ENCODE measurements at regions not wholly inside any gene's neighbourhood (a gene's known extent, or its start where the extent isn't known, plus 50 kb on each side); places are given as distances from the start of the nearest gene placed in this dataset.
A peak's percentile ranks its signal among the peaks of the same experiment; 100 is the strongest.

DNA sequence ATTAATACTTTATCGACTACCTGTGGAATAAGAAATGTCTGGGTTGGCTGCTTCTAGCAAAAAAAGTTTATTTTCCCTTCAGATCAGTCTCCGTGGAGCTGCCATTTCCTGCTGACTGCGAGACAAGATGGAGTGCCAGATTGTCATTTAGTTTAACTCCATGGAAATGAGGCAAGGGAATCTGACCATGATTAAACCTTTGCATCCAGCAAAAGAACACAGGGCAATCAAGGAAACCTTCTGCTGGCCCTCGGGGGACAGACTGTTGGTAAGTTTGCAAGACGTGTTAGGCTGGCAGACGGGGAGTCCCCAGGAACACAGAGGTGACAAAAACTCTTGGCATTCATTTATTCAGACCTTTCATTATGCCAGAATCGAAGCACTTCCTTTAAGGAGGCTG is 52.2 kb upstream of the SPACA1 start:
- DNase-seq = no peak

DNA sequence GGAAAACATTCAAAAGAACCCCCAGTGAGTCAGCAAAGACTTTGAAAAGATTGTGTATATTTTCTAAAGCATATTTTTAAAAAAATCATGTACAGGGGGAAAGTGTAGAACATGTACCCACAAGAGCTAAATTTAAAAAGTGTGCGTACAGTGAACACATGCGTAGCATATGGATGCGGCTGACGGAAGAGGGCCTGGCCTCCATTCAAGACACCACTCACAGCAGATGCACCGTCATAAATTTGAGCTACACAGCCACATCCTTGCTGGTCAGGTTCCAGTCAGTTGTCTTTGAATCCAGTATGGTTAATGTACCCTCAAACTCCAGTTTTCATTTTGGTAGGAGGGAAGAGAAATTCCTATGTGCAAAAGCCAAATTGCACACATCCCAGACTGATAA is 54.3 kb upstream of the SPACA1 start:
- DNase-seq = no peak

DNA sequence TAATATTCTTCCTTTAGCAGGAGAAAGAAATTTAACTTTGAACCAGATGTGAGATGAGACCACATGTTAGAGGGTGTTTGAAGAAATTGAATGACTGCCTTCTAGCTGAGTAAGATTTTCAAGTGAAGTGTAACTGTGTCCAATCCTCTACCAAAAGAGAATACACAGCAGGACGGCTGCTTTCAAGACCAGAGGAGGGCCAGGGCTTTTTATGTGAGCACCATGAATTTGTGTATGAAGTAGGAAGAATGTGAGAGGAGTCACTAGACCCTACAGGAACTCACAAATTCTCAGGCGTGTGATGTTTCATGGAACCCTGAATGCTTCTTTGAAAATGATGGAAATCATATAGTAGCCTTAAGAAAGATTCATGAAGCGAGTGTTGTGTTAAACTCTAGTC is 56.8 kb upstream of the SPACA1 start:
- no peak for DNase-seq

DNA sequence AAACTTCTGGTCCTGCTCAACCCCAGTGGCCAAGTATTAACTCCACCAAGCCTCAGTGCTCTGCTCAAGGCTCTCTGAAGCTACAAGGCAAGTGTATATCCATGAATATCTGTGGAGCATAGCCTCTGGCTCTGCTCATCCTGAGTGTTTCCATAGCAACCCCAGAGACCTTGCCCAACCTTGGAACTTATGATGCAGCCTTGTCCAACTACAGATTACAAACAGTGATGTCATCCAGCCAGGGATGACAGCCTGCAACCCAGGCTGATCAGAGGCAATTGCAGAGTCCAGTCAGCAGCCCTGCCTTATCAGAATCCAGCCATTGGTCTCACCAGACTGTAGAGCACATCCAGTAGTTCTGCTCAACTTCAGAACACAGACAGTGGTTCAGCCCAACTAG is 65.5 kb upstream of the SPACA1 start:
- DNase-seq = no peak

DNA sequence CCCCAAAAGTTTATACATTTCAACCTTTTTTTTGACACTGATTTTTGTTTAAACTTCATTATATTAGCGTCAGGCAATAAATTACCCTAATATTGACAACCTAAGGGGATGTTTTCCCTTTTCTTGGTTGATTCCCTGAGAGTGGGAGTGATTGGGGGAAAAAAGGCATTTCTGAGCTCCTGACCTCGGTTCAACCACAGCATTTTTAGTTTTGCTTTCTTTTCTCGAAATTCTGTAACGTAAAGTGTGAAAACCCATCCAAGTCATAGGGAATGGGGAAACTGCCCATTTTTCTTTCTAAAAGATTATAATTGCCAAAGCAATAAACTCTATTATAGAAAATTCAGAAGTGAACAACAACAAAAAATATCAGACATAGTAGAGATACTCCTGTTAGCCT is 67.9 kb upstream of the SPACA1 start:
- DNase-seq = no peak

DNA sequence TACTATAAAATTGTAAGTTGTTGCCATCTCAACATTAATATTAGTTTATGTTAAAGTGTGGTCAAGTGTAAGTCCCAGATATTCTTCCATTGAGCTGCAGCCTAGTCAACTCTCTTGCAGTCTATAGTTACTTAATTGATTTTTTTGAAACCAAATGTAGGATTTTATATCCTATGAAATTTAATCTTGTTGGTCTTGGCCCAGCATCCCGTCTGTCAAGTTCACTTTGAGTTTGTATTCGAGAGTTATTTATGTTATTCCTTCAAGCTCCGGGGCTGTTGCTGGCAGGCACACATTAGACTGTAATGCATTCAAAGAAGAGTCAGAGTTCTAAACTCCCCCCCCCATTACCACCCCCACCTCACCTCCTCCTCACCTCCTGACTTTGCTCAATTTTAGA is 71.0 kb upstream of the SPACA1 start:
- no peak for DNase-seq

DNA sequence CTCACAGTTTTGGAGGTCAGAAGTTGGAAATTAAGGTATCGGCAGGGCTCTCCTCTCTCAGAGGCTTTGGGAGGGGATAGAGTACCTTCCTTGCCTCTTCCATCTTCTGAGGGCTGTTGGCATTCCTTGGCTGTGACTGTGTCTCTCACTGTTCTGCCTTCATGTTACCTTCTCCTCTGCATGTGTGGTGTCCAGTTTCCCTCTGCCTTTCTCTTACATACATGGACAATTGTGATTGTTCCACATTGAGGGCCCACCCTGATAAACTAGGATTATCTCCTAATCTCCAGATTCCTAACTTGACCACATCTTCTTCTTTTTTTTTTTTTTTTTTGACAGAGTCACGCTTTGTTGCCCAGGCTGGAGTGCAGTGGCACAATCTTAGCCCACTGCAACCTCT is 72.1 kb upstream of the SPACA1 start:
- DNase-seq = no peak

DNA sequence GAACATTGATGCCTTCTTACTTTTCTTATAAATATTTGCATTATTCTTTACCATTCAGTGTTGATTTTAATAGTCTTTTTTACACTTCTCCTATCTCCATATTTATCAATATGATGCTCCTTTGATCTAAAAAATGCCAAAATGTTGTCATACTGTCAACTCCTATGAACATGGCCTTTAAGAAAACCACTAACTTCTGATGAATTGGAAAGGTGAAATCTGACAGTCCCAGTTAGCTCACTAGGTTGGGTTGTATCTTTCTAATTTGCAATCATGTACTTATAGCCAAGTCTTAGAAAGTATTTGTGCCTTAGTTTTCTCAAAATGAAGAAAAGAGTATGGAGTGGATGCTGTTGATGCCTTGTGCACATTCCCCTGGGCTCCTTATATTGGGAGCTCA is 75.4 kb upstream of the SPACA1 start:
- no peak for DNase-seq

DNA sequence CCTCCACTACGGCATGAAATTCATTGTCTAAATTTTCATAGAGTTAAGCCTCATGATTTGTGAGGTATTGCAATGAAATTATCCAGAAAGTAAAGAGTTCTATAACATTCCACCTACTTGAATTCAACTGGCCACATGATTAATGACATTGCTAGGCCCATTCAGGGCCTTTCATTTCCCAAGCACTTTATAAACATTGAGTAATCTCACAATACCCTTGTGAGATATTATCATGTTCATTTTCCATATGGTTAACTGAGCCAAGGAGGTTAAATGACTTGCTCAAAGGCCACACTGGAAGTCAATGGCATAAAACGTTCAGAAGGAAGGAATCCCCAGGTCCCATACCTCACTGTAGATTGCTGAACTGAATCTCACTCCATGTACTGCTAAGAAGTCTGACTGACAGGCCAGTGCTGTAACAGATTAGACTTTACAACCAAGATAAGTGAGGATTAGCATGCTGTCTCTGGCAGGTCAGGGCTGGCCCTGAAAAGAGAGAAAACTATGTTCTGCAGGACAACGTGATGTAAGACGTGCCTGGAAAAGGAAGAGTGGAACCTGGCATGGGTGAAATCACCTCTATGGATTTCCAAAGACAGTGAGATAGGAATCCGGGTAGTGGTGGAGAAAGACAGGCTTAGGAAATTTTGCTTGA is 75.9 kb upstream of the SPACA1 start:
- no peak for DNase-seq

DNA sequence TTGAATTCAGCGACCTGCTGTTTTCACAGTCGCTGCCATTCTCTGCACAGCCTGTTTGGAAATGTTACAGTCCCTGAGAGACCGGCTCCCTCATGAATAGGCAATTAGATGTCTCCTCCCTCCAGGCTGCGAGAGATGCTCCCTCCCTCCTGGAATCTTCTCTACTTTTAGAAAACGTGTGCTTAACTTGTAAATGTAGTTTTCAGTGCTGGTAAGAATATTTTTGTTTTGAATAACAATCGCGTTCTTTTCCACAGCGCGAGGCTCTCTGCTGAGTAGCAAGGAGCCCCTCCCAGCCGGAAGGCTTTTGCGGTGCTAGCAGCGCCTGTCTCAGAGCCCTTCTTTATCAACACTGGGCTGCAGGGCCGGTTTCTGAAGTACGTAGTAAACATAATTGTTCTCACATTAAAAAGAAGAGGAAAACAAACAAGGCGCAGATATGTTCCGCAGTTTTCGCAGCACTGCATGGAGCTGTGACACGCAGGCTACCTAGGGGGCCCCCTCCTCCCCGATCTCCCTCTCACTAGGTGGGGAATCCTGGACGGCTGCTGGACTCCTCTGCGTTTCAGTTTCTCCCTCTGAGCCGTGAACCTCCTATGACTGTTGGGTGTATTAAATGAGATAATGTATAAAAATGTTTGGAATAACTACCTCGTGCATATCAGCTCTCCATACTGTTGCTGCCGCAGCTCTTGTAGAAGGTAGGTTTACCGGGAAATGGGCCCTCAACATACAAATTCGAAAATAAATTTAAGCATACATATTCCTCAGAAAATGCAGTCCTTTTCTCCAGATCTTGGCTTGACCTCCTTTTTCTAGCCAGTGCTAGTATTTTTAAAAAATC is 79.0 kb upstream of the SPACA1 start:
- DNase-seq = peak in 1 of 5 experiments; percentile 53

DNA sequence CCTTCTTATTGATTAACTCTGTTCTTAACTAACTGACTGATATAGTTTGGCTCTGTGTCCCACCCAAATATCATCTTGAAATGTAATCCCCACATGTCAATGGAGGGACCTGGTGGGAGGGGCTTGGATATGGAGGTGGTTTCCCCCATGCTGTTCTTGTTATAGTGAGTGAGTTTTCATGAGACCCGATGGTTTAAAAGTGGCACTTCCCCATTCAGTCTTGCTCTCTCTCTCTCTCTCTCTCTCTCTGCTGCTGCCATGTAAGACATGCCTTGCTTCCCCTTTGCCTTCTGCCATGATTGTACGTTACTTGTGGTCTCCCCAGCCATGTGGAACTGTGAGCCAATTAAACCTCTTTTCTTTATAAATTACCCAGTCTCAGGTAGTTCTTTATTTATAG is 81.8 kb upstream of the SPACA1 start:
- DNase-seq = no peak

DNA sequence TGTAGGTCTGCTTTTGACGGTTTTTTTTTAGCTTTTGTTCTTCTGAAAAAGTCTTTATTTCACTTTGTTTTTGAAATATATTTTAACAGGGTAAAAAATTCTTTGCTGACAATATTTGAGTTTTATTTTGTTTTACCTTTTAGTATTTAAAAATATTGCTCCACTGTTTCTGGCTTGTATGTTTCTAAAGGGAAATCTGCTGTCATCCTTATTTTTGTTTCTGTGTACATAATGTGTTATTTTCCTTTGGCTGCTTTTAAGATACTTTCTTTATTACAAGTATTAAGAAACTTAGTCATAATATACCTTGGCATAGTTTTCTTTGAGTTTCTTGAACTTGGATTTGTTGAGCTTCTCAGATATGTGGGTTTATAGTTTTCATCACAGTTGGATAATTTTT is 88.6 kb upstream of the SPACA1 start:
- no peak for DNase-seq

DNA sequence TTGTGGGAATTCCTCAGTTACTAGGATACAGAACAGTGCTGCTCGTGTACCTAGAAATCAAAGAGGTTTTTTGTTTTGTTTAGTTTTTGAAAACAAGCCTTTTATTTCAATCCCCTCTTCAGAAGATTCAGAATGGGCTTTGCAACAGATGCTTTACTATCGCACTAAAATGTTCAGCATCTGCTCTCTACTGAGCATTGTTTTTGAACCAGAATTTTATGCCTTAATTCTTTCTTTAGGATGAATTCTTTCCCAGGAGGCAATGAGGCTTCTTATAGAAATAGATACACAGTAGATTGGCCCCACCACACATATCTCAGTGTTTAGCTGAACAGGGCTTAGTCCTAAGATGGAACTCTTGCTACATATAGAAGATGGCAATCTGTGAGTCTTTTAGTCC is 95.9 kb upstream of the SPACA1 start:
- DNase-seq = no peak

DNA sequence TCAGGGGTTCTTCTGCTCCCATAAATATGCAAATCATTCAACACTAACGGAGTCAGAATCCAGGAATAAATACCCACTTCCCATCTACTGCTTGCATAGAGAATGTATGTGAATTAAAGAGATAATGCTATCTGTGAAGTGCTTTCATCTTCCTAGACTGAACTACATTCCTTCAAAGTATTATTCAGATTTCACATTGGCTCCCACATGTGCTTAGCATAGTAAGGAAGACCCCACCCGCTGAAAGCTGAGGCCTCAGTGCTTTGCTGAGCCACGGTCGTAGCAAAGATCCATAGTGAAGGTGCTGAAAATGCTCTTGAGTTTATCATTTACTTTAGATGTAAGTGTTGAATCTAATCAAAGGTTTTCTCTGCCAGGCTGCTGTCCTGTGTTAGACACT is 97.0 kb upstream of the SPACA1 start:
- no peak for DNase-seq

DNA sequence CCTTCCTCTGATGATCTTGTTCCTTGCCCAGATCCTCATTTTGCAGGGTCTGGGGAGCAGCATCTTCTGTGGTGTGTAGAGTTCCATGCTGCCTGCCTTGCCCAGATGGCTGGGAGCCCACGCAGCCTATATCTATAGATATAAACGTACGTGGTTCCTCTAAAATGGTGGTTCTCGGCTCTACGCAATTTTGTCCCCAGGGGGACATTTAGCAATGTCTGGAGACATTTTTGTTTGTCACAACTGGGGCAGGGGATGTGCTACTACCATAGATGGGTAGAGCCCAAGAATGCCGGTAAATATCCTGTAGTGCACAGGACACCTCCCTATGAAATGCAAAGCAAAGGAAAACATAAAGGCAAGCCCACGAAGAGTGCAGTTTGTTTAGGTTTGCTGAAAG is 98.4 kb upstream of the SPACA1 start:
- DNase-seq = no peak

DNA sequence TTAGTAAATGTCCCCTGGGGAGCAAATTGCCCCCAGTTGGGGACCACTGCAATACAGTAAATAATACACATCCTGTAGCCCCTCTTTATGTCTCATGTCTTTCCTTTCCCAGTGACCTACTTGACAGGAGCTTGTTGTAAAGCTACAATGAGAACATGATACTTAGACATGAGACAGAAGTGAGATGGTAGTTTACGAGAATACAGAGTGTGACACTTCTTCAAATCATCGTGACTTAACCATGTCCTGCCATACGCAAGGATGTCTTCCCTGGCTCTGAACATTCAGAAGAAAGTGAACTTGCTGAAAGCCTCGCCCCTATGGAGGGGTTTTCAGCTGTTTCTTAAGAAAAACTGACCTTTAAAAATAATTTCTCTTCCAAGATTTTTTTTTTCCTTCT is 101.0 kb upstream of the SPACA1 start:
- DNase-seq = no peak

DNA sequence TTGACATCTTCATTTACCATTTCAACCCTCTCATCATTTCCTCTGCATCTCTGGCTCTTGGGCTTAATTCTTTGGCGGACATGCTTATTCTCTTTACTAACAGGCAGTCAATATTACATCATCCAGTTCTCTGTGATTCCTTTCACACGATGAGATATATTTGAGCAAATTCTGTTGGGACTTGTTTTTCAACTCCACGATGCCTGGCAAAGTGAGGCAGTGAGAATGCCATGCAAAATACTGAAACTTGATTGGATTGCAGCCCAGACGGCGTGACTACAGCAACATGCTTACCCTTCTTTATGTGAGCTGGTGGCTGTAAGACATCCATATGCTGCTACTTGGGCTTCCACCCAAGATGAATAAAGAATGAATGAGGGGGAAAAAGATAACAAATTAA is 101.7 kb upstream of the SPACA1 start:
- no peak for DNase-seq

DNA sequence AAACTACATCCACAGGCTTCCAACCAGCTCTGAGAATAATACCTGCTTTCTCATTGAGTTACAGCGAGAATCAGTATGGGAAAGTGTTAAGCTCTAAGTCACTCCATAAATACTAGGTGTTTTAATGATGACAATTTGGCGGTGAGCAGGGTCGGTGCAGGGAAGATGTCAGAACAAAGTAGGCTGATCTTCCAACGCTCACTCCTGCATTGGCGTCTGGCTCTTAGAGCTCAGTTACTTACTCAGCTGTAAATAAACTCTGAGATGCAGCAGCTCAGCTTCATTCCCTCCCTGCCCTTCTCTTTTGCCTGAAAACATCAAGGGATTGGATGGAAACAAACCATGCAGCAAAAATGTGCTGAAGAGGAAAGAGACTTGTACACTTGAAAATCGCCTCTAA is 102.5 kb upstream of the SPACA1 start:
- DNase-seq = no peak

DNA sequence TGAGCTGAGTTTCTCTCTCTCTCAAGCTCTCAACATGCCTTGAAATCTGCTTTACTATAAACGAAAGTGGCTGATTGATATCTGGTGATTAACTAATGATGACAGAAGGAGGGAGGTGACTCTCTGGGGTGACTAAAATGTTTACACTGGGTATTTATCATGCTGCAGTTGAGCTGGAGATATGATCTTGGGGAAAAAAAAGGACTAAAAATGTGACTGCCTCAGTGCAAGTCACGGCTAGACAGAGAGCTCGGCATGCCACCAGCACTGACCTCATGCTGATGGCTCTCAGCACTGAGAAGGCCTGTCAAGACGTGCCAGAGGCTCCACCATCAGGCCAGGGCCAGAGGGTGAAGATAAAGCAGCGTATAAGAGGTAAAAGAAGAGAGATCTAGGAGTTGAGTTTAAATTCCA is 103.1 kb upstream of the SPACA1 start:
- peak in 1 of 5 experiments; percentile 71 for DNase-seq

DNA sequence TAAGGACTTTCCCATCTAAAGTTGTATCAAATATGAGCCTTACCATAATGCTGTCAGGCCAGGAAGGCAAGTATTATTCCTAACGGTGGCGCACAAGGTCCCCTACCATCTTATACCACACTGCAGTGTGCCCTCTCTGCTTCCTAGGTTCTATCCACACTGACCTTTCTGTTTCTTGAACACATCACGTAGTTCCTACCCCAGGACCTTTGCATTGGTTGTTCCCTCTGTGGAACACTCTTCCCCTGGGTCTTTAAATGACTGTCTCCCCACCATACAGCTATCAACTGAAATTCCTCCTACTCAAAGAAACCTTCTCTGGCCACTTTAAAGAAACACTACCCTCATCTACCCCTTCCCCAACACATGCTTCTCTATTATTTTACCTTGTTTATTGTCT is 104.5 kb upstream of the SPACA1 start:
- no peak for DNase-seq

DNA sequence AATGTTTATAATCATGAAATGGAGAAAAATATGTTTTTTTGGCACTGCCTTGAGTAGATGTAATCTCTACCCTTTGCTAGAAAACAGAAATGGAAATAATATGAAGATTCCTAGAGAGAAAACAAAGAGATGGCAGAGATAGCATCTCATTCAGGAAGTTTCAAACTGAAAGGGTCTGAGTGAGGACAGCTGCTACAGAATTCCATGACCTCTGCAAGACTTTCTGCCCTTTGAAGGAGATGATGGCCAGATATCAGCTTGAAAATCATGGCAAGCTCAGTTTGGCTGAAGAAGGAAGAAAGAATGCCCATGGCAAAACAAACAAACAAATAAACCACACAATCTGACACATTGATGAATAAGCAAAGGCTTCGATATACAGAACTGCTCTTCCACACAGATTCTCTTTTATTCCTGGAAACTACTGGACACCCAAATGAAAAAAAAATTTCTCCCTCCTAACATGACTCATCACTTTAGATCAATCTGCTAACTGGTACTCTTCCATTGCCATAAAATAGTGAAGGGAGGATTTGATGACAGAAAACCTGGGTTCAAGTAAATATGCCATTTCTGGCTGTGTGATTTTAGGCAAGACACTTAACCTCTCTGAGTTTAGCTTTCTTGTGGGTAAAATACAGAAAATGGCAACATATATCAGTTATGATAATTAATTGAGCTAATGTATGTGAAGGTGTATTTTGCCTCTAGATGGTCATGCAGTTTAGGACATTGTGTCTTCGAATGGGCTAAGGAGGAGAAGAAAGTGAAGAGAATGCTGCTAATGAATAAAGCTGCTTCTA is 105.9 kb upstream of the SPACA1 start:
- no peak for DNase-seq

DNA sequence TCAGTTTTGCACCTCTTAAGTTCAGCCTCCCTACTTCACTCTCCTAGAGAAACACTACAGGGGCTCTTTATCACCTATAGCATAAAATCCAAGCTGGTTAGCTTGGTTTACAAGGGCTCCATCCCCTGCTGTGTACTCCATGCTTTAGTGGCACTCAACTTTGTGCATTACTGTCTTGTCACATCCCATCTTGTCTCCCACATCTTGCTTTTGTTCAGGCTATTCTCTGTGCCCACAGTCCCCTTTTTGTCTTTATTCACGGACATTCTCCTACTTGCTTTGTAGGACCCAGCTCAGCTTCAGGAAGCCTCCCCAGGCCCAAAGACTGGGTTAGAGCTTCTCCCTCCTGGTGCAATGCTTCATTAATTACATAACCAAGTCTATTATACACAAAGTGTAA is 107.9 kb upstream of the SPACA1 start:
- DNase-seq = no peak

DNA sequence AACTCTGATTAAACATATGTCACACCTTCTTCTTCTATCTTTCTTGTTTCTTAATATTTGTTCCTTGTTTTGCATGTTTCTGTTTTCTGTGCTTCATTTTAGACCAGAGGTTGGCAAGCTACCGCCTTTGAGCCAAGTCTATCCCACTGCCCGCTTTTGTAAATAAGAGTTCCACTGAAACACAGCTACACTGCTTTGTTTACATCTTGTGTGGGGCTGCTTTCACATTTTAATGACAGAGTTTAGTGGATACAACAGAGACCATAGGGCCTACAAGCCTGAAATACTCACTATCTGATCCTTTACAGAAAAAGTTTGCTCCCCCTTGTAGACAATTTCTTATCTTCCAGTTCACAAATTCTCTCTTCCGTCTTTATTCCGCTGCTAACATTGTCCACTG is 109.4 kb upstream of the SPACA1 start:
- DNase-seq = no peak

DNA sequence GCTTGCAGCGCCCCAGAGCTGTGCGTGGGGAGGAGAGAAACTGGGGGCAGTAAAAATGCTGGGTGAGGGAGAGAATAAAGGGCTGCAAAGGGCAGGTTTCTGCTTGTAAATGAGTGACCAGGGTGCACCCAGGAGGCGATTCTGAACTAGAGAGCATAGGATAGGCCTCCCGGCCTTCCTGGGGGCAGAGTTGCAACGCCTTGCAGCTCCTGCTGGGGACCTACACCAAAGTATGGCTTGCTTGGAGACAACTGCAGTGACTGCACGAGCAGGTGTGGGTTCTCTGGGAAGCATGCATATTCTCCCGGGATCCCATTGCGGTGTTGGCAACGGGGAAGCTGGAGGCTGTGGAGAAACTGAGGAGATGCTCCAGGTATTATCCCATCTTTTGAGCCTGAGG is 111.6 kb upstream of the SPACA1 start:
- DNase-seq = no peak

Measured in T-helper 2 cell (primary cell).